ENCODE measurements at regions not wholly inside any gene's neighbourhood (a gene's known extent, or its start where the extent isn't known, plus 50 kb on each side); places are given as distances from the start of the nearest gene placed in this dataset.

DNA sequence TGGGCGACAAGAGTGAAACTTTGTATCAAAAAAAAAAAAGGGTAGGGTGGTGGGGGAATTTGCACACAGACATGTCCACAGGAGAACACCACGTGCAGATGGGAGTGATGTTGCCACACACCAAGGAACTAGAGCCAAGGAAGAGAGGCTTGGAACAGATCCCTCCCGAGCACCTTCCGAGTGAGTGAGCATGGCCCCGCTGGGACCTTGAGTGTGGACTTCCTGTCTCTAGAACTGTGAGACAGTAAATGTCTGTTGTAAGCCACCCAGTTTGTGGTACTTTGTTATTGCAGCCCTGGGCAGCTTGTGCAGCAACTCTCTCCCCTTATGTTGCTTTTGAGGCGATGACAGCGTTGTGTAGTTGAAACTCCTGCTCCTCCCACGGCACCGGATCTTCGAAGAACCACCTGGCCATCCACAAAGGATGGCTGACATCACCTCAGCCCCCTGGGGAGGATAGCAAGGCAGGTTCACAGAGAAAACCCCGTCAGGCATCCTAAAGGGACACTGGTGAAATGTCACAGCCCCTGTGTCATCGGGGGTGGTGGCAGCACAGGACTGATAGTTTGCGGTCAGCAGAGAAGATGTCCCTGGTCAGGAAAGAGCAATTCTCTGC lies 54.7 kb upstream of the PLEKHG3 start:
- Histone ChIP-seq H3K4me3 (no peak overlapping the region), H3K27ac (no peak overlapping the region)
- no peak for DNase-seq (ENCODE audit: low spot score)
- no peak for TF ChIP-seq CTCF (IDR thresholded peaks at IDR 0.05)

DNA sequence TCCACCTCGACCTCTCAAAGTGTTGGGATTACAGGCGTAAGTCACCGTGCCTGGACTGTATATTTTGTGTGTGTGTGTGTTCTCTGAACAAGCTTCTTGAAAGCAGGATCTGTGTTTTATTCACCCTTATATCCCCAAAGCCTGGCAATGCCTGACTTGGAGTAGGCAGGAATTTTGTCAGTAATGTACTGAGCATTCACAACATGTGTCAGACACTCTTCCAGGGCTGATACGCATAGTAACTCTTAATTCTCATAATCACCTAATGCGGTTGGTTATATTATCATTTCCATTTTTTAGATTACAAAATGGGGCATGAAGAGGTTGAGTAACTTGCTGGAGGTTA lies 50.4 kb upstream of the PLEKHG3 start:
- Histone ChIP-seq H3K27ac (peak overlapping the region; percentile 68 to 76), H3K4me3 (no peak overlapping the region)
- no peak for TF ChIP-seq CTCF (IDR thresholded peaks at IDR 0.05)
- no peak for DNase-seq (ENCODE audit: low spot score)

DNA sequence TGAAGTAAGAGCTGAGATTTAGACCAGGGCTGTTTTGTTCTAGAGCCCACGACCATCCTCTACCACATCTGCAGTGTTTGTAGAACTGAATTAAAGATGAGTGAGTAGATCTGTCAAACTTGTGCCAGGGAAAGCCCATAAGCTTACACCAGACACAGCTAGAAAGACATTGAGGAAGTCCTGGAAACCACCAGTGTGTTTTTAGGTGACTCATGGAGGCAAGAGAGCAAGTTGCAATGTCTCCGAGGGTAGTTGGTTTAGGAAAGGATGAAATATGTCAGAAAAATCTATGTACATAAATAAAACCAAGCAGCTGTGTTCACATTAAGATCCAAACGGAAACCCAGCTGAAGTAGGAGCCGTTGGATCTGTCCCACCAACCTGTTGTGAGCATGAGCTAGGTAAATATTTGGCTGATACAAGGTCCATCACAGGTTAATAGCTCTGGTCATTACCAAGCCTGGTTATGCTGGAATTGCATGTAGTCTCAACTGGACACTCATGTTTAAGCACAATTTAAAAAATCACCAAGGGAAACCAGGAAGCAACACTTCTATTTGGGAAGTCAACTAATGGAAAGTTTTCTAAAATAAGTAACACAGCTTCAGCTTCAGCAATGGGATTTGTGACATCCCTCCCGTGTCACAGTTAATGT lies 49.9 kb upstream of the PLEKHG3 start:
- peak overlapping the region; percentile 68 to 76 for H3K27ac ChIP-seq
- no peak for TF ChIP-seq CTCF (IDR thresholded peaks at IDR 0.05)
- H3K4me3 ChIP-seq: peak overlapping the region; percentile 16
- no peak for DNase-seq (ENCODE audit: low spot score)

Data from coronary artery (tissue), 2 donors.